Fibroblast of gingiva (primary cell): ENCODE measurements at regions not wholly inside any gene's neighbourhood (a gene's known extent, or its start where the extent isn't known, plus 50 kb on each side); places are given as distances from the start of the nearest gene placed in this dataset.
"Not testable (repeated sequence)": the region's sequence is repeated elsewhere in the genome, so short reads cannot be mapped to it uniquely, and the experiment has no call there.

ENCODE experiments used
- DNase-seq: peaks from one replicate; pipeline ENCODE4 v3.0.0-alpha.2; 2011; ENCODE audit warnings: low read depth

DNA sequence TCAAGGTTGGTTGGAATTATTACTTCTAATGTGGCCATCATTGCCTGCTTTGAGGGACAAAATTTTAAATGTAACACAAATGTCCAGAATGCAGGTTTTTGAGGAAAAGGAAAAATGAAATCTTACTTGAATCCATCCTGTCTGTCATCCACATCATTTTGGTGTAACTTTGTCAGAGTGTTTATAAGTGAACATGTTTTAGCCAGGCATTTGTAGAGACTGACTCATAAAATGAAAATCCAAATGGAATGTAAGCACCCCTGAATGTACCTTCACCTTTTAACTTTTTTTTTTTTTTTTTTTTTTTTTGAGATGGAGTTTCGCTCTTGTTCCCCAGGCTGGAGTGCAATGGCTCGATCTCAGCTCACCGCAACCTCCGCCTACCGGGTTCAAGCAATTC lies 141.8 kb upstream of the BNIP2 start:
- DNase-seq, result no peak

DNA sequence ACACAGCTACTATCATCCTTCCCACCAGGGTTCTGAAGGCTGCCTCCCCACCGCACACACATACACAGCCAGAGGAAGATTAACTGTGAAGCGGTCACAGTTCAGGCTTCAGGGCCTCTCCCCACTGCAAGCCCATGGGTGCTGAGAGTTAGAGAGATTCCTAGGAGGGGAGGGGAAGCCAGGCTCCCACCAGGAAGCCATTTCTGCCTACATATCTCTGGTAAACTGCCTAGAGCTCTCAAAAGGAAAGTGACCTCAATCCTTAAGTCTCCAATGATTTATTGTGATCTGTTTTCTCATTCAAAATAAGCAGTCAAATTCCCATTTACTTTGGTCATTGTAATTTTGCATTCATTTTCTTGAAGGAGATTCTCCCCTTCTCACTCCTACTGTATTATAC lies 141.0 kb upstream of the BNIP2 start:
- DNase-seq, result no peak

DNA sequence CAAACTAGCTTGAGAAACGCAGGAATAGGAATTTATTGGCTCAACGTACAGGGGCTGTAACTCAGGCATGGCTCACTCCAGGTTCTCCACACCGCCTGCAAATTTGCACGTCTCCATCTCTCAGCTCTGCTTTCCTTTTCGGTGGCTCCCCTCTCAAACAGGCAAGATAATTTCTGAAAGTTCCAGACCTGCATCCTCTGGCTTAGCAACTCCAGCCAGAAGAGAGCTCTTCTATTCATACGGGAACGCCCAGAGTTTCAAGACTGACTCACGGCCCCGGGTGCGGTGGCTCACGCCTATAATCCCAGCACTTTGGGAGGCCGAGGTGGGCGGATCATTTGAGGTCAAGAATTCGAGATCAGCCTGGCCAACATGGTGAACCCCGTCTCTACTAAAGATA lies 139.7 kb upstream of the BNIP2 start:
- no peak for DNase-seq

DNA sequence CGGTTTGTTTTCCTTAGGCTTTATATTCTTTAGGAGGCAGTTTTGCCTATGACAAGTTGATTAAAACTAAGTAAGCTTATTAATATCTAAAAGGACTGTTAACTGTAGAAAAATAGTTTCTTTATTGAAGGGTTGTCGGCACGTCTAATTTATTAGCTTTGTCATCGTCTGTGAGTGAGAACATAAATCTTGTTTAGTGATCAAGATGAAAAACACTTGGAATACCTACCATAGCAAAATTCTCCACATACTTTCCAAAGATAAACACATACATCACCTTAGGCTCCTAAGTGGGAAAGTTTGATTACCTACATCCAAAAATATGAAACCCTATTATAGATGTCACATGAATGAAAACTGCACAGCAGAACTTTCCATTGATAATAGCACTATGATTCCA lies 139.1 kb upstream of the BNIP2 start:
- DNase-seq, result no peak

DNA sequence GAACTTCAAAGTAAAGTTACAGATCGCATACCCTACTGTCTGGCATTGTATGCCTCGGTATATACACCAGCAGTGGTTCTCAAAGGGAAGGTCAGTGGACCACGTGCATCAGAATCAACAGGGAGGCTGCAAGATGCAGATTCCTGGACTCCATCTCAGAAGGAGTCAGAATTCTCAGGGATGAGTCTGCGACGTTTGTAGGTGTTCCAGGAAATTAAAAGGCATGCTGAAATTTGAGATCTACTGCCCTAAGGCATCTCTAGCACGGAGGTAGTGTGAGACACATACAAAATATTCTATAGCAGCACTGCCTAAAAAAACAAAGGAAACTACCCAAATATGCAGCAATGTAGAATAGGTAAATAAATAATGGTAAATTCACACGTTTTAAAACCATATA lies 136.8 kb upstream of the BNIP2 start:
- DNase-seq, result no peak

DNA sequence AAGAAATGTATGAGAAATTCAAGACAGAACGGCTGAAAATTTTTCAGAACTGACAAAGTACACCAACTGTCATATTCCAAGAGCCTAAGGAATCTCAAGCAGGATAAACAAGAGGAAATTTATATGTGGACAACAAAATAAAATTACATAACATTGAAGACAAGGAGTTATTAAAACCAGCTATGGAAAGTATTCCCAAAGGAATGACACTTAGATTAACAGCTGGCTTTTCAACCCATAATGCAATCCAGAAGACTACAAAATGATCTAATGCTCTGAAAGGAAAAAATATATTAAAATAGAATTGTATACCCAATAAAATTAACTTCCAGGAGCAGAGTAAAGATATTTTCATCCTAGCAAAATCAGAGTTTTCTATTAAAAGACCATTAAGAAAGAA lies 132.2 kb upstream of the BNIP2 start:
- DNase-seq, result no peak

DNA sequence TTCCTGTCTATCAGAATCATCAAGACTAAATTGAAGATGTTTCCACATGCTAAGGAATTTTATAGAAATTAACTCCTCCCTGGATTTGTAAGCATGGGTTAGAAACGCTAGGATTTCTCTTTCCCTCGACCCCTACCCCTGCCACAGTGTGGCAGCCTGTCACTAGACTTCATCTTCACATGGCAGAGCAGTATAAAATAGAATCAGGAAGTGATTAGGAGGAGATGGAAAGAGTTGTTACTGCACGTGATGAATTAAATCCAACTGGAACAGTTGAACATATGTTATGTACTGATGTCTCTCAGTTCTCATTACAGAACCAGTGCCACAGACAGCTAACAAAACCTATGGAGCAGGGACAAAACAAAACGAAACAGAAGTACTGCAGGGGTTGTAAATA lies 130.0 kb upstream of the BNIP2 start:
- no peak for DNase-seq

DNA sequence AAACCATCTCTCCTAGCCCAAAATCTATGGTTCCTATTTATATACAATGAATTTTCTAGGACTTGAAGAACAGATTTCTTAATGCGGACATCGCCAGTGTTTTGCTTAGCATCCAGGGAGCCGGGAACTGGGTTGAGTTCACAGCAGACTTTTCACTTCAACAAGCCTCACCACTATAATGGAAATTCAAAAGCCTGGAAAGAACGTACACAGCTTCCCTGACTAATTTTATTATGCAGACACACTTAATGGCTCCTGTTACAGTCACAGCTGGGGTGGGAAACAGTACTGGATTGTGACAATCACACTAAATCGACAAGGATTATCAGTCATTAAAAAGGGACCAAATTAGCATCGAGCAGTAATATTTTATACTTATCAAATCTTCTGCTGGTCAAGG lies 129.2 kb upstream of the BNIP2 start:
- no peak for DNase-seq

DNA sequence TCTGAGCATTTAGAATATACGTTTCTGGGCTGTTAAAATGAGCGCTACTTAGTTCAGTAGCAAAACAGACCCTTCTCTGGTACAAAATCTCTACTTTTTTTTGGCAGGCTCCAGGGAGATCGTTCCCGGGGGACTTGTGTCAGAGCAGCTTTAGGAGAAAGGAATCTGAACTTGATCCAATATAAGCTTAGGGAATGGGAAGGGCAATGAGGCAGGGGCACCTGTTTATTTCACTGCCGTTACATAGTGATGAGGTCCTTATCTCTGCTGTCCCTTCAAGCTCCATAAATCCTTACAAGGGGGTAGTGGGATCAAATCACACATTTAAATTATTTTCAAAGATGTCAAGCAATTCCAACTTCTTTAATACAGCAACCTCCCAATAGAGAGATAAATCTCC lies 128.7 kb upstream of the BNIP2 start:
- DNase-seq, result no peak

DNA sequence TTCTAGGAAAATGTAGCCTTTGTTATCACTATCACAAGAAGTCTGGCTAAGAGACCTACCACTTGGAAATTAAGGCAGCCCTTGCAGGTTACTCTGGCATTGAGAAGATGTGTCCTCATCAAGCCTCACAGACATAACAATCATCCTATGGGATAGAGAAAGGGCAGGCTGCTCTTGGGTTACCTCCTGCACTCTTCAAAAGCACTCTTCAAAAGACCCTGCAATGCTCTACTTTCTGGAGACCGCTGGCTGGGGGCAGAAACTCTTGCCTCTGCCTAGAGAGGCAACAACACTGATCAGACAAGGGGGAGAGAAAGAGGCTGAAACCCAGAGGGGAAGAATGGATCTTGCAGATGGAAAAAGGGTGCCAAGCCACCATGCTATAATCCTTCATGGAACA lies 127.9 kb upstream of the BNIP2 start:
- DNase-seq, result no peak

DNA sequence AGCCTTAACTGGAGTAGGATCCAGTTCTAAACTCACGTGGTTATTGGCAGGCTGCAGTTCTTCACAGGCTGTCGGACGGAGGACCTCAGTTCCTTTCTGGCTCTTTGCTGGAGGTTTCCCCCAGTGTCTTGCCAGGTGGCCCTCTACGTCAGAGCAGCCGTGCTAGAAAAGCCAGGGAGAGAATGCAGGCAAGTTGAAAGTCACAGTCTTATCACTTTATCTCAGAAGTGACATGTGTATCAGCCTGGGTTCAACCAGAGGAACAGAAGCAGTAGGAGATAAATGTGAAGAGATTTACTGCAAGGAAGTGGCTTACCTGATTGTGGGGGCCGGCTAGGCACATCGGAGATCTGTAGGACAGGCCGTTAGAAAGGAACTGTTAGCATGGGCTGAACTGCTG lies 125.3 kb upstream of the BNIP2 start:
- DNase-seq, result no peak

DNA sequence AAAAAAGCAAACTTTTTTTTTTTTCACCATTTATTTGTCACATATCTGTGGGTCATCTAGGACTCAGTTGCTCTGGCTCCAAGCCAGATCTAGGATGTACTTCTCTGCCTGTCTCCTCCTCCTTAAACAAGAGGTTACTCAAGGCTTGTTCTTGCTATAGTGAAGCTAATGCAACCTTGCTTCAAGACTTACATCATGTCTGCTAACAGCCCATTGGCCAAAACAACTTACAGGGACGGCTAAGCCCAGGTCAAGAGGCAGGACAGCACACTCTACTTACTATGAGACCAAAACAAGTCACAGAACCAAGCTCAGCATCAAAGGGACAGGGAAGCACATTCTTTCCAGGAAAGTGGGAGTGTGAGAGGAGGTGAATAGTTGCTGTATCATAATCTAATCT lies 123.8 kb upstream of the BNIP2 start:
- no peak for DNase-seq

DNA sequence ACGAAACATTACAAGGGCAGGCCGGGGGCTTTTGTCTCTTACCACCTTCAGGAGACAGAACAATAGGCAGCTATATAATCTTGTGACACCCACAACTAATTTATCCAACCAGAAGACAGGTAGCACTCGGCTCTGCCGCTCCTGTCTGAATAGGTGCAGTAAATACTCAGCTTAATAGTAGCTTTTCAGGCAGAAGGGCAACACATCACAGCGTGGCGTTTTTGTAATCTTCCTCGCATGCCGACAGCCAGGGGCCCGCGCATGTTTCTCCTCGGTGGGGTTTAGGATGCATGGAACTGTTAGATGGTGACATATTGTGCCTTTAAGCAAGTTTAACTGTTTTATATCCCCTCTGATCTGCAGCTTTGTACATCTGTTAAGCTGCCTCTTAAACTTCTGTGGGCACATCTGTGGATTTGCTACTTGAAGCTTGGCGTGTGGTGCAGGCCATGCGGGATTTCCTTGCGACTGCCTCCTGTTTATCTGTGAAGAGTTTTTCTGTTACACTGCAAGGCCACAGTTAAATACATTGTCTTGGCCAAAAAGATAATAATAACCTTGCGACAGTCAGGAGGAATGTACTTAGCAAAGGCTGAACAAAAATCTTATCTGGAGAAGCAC lies 123.2 kb upstream of the BNIP2 start:
- no peak for DNase-seq

DNA sequence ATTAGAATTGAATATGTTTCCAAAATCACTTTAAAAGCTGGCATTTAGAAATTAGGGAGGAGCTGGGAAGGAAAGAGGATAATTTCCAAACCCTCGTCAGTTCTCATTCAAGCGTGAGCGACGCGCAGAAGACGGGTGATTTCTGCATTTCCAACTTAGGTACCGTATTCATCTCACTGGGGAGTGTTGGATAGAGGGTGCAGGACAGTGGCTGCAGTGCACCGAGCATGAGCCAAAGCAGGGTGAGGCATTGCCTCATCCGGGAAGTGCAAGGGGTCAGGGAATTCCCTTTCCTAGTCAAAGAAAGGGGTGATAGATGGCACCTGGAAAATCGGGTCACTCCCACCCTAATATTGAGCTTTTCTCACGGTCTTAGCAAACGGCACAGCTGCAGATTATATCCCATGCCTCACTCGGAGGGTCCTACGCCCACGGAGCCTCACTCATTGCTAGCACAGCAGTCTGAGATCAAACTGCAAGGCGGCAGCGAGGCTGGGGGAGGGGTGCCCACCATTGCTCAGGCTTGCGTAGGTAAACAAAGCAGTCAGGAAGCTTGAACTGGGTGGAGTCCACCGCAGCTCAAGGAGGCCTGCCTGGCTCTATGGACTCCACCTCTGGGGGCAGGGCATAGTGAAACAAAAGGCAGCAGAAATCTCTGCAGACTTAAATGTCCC lies 114.3 kb upstream of the BNIP2 start:
- DNase-seq, result not testable (repeated sequence)

DNA sequence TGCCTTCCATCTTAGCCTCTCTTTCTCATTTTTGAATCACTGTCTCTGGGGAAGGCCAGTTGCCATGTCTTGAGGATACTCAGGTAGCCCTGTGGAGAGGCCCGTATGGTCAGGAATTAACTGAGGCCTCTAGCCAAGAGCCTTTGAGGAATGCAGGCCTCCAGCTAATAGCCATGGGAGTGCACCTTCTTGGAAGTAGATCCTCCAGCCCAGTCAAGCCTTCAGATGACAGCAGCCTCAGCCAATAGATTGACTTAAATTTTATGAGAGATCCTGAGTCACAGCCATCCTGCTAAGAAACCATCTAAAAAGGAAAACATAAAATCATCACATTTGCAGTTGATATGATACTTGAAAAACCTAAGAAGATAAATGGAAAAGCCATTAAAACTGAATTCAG lies 112.5 kb upstream of the BNIP2 start:
- DNase-seq, result no peak

DNA sequence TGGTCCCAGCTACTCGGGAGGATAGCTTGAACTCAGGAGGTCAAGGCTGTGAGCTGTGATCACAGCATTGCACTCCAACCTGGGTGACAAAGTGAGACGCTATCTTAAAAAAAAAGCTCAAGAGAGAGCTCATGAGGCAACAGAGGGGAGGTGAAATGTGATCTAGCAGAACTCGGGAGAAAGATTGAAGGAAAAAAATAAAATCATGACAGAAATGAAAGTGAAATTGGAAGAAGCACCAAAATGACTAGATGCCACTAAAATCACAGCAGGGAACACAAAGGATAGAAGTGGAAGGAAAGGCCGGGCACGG lies 109.4 kb upstream of the BNIP2 start:
- no peak for DNase-seq

DNA sequence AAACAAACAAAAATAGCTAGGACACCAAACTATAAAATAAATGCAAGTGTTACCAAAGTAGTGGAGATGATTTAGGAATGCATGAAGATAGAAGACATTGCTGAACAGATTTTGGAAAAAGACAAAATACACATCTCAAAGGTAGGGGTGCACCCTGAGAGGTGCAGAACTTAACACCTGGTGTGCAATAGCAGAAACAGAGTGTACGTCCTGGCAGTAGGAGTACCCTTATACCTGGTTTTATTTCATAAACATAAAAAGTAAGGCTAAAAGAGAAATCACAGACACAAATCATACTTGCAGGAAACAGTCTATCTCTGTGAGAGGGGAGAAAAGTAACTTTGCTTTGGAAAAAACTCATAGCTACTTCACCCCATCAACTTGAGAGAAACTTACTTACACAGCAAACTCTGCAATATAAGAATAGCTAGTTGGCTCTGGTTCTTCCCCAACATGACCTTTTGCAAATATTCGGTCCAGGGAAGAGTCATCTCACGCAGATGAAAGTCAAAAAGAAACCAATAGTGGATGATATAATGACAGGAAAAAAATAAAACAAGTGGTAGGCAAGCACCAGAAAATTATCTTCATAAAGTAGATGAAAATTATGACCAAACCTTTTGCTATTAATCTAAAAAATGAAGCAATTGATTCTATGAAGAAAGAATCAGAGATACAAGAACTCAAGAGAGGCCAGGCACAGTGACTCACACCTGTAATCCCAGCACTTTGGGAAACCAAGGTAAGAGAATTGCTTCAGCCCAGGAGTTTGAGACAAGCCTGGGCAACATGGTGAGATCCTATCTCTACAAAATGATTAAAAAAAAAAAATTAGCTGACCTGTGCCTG lies 108.9 kb upstream of the BNIP2 start:
- no peak for DNase-seq

DNA sequence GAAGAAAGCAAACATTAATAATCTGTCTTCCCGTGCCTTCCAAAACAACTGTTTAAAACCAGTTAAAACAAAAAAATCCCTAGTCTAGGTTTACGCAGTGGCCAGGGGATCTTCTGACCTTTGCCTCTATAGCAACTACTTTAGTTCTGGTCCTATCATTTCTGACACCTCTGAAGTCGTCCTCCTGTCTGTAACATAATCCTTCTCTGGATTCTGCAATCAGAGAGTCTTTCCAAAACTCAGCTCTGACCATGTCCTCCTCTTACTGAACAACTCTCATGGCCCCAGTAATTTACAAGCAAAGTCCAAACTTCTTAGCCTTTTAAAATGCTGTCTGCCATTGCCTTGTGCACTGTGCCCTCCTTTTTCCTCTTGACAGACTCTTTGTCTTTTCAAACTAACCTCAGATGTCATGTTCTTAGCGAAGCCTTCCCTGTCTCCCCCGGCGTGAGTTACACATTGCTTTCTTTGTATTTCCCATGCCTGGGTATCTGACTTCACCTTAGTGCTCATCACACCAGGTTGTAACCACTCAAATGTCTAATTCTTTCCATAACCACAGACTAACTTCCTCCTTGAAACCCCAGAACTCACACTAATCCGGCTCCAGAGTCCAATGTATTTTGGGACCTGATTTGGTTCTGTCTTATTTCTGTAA lies 105.2 kb upstream of the BNIP2 start:
- no peak for DNase-seq

DNA sequence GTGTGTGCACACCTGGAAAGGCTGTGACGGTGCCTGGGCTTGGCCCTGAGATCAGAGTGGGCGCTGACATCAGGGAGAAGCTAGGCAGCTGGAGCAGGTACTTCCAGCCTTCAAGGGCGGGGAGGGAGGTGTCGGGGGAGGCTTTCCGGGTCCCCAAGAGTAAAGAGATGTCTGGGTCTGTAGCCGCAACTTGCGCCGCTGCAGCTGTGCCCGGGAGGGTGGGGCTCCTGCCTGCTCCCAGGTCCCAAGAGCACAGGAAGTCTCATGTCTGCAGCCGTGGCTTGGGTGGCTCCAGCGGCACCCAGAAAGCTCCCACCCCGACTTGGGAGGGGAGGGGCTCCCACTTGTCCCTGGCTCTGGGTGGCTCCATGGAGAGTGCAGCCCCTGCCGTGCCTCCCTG lies 103.2 kb upstream of the BNIP2 start:
- DNase-seq, result no peak

DNA sequence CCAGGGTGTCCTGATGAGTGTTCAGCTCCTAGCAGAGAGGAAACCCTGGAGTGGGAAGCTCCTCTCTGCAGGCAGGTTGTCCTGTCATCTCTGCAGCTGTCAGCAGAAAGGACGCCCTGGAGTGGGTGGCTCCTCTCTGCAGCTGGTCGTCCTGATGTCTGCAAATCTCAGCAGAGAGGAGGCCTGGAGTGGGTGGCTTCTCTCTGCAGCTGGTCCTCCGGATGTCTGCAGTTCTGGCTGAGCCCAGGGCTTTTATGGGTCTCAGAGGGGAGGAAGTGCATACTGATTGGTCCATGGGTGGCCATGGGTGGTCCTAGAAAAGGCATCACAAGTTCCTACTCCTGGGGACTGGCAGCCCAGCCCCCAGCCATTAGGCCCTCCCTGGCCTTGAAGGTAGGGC lies 102.6 kb upstream of the BNIP2 start:
- no peak for DNase-seq

DNA sequence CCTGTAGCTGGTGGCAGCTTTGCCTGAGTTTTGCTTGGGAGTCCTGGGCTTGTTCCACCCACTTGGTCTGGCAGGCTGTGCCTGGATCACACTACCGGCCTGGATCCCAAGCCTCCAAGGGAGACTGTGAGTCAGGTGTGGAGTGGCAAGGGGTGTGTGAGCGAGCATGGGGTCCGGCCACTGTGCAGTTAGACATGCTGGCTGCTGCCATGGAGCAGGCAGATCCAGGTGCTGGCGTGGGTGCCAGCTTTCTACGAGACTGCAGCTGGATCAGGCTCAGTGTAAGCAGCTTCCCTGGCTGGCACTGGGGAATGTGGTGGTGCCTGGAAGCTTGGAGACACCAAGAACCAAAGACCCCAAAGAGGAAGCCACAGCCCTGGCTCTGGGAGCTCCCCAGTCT lies 102.0 kb upstream of the BNIP2 start:
- no peak for DNase-seq

DNA sequence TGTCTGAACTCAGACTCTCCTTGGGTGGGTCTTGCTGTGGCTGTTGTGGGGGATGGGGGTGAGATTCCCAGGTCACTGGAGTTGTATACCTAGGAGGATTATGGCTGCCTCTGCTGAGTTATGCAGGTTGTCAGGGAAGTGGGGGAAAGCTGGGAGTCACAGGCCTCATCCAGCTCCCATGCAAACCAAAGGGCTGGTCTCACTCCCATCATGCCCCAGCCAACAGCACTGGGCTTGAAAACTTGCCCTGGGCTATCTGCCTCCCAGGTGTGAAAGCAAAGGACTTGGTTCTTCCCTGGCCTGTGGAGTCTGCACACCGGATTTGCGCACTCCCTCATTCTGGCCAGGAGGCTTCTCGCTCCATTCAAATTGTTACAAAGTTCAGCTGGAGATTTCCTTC lies 97.3 kb upstream of the BNIP2 start:
- not testable (repeated sequence) for DNase-seq

DNA sequence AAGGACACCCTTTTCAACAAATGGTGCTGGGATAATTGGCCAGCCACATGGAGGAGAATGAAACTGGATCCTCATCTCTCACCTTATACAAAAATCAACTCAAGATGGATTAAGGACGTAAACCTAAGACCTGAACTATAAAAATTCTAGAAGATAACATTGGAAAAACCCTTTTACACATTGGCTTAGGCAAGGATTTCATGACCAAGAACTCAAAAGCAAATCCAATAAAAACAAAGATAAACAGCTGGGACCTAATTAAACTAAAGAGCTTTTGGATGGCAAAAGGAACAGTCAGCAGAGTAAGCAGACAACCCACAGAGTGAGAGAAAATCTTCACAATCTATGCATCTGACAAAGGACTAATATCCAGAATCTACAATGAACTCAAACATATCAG lies 96.9 kb upstream of the BNIP2 start:
- not testable (repeated sequence) for DNase-seq
